Urothelium cell line (cell line): ENCODE measurements at regions not wholly inside any gene's neighbourhood (a gene's known extent, or its start where the extent isn't known, plus 50 kb on each side); places are given as distances from the start of the nearest gene placed in this dataset.
"Not testable (repeated sequence)": the region's sequence is repeated elsewhere in the genome, so short reads cannot be mapped to it uniquely, and the experiment has no call there.

Source experiments
- DNase-seq: peaks from one replicate; pipeline ENCODE4 v3.0.0; 2011; ENCODE audit warnings: low spot score, mixed read lengths
- FAIRE-seq: peaks from 2 replicates; lab custom pipeline; 2011; peaks lifted over from hg19 to GRCh38; lab: Jason Lieb, UNC

- FAIRE-seq (no peak), DNase-seq (no peak)
These were observed 204.2 kb downstream of the FGF9 start for GRCh38 chr13:21875116-21875515.

GRCh38 chr13:21879263-21879914, 208.5 kb downstream of the FGF9 start:
- DNase-seq (no peak), FAIRE-seq (no peak)

- DNase-seq (no peak), FAIRE-seq (no peak)
These were observed 211.9 kb downstream of the FGF9 start for GRCh38 chr13:21882766-21883165.

GRCh38 chr13:21883713-21884112, 212.8 kb downstream of the FGF9 start:
- FAIRE-seq (no peak), DNase-seq (no peak)

- DNase-seq (no peak), FAIRE-seq (no peak)
These were observed 213.5 kb downstream of the FGF9 start for GRCh38 chr13:21884299-21884909.

- FAIRE-seq (no peak), DNase-seq (no peak)
These were observed 214.2 kb downstream of the FGF9 start for GRCh38 chr13:21884965-21885567.

GRCh38 chr13:21885714-21886224, 214.9 kb downstream of the FGF9 start:
- DNase-seq (no peak), FAIRE-seq (no peak)

- no peak for FAIRE-seq
- no peak for DNase-seq
These were observed 218.8 kb downstream of the FGF9 start for GRCh38 chr13:21889651-21890050.

- not testable (repeated sequence) for DNase-seq, FAIRE-seq
These were observed 219.3 kb downstream of the FGF9 start for GRCh38 chr13:21890220-21890619.

- DNase-seq (no peak), FAIRE-seq (no peak)
These were observed 223.2 kb downstream of the FGF9 start for GRCh38 chr13:21894091-21894490.

- FAIRE-seq, result no peak
- no peak for DNase-seq
These were observed 224.1 kb downstream of the FGF9 start for GRCh38 chr13:21894703-21895699.

- DNase-seq, result no peak
- FAIRE-seq, result no peak
These were observed 224.9 kb downstream of the FGF9 start for GRCh38 chr13:21895779-21896178.

GRCh38 chr13:21897161-21897560, 226.3 kb downstream of the FGF9 start:
- FAIRE-seq (no peak), DNase-seq (no peak)

GRCh38 chr13:21898459-21898858, 227.6 kb downstream of the FGF9 start:
- DNase-seq (no peak), FAIRE-seq (no peak)

GRCh38 chr13:21898945-21899344, 228.1 kb downstream of the FGF9 start:
- DNase-seq (no peak), FAIRE-seq (no peak)

- FAIRE-seq (no peak), DNase-seq (no peak)
These were observed 230.5 kb downstream of the FGF9 start for GRCh38 chr13:21901336-21901735.

GRCh38 chr13:21901811-21902708, 231.2 kb downstream of the FGF9 start:
- DNase-seq (no peak), FAIRE-seq (no peak)

GRCh38 chr13:21902709-21903098, 231.8 kb downstream of the FGF9 start:
- DNase-seq, result no peak
- no peak for FAIRE-seq

GRCh38 chr13:21905486-21905885, 234.6 kb downstream of the FGF9 start:
- FAIRE-seq (no peak), DNase-seq (no peak)

- FAIRE-seq, result no peak
- DNase-seq, result no peak
These were observed 238.5 kb downstream of the FGF9 start for GRCh38 chr13:21909331-21909730.
